ENCODE measurements at regions not wholly inside any gene's neighbourhood (a gene's known extent, or its start where the extent isn't known, plus 50 kb on each side); places are given as distances from the start of the nearest gene placed in this dataset.
"Not testable (repeated sequence)": the region's sequence is repeated elsewhere in the genome, so short reads cannot be mapped to it uniquely, and the experiment has no call there.

DNA sequence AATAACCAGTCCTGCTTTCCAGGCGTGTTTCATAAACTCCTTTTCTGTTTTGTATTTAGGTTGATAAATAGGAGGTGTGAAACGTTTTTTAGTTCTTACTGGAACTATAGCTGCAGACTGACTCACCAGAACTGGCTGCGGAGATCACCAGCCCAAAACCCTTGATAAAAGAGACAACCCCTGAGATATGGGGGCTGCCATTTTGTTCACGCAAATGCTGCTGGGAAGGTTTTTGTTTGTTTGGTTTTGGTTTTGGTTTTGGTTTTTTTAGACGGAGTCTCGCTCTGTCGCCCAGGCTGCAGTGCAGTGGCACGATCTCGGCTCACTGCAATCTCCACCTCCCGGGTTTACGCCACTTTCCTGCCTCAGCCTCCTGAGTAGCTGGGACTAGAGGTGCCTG lies 87.1 kb downstream of the FOXI3 start:
- TF ChIP-seq POLR2A (IDR thresholded peaks at IDR 0.05), result not testable (repeated sequence)
- TF ChIP-seq, protein P1, sequence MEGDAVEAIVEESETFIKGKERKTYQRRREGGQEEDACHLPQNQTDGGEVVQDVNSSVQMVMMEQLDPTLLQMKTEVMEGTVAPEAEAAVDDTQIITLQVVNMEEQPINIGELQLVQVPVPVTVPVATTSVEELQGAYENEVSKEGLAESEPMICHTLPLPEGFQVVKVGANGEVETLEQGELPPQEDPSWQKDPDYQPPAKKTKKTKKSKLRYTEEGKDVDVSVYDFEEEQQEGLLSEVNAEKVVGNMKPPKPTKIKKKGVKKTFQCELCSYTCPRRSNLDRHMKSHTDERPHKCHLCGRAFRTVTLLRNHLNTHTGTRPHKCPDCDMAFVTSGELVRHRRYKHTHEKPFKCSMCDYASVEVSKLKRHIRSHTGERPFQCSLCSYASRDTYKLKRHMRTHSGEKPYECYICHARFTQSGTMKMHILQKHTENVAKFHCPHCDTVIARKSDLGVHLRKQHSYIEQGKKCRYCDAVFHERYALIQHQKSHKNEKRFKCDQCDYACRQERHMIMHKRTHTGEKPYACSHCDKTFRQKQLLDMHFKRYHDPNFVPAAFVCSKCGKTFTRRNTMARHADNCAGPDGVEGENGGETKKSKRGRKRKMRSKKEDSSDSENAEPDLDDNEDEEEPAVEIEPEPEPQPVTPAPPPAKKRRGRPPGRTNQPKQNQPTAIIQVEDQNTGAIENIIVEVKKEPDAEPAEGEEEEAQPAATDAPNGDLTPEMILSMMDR (IDR thresholded peaks at IDR 0.05), result not testable (repeated sequence)

Measured in breast epithelium (tissue), 3 donors.